ENCODE measurements at regions not wholly inside any gene's neighbourhood (a gene's known extent, or its start where the extent isn't known, plus 50 kb on each side); places are given as distances from the start of the nearest gene placed in this dataset.

DNA sequence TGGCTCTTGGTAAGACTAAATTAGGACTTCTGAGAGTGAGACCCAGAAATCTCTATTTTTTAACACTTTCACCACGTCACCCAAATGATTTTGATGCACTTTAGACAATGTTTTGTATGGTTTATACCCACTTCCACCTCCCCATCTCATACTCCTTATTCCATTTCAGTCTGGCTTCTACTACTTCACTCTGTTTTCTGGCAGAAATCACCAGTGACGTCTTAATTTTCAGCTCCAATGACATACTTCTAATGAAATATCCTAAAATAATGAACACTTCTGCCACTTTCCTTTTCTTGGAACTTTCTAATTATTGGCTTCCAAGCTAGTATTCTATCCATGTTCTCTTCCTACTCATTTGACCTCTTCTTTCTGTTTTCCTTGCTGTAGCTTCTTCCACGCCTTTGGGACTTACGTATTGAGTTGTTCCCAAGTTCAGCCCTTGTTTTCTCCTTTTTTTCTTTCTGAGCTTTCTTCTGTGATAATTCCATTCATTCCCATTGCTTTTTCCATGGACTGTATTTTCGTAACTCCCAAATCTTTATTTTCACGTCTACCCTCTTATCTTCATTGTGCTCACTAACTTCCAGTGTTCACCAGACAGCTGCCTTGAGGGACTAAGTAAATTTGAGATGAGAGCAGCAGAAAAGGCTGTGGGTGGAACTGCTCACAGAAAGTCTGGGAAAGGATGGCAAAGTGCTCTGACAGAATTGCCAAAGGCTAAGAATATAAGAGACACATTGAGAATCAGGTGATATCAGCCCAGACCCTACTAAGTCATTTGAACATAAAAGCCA lies 115.8 kb downstream of the CAPZA3 start:
- no peaks in the 10 kb centered on the region for H3K36me3 ChIP-seq (ENCODE audit: control insufficient read depth, insufficient read depth, low read length)
- dilution Hi-C loops (cut with HindIII; ENCODE audit: low sequenced_read_pairs, unreplicated experiment) (no loop called here), in situ Hi-C loops (cut with MboI; ENCODE audit: low sequenced_read_pairs) (no loop called here), intact Hi-C loops (cut with micrococcal nuclease) (no loop called here)
- DNase-seq (no peak), ATAC-seq (ENCODE audit: low read depth) (no peak)
- no peak overlapping the region for H2AFZ ChIP-seq (replicated peaks; ENCODE audit: low read length, poor library complexity)
- no TSS peak for BruUV-seq (replicated peaks)
- no peak for TF ChIP-seq RAD21 (IDR thresholded peaks at IDR 0.05; ENCODE audit: low read length)
- H3K14ac ChIP-seq (replicated peaks; ENCODE audit: low read depth, low read length), result no peak overlapping the region
- H3K4me1 ChIP-seq (ENCODE audit: control insufficient read depth, insufficient read depth, low read length), result peaks cover 3% of the 10 kb centered on the region
- H3K4me2 ChIP-seq (ENCODE audit: low read depth, low read length), result no peak overlapping the region
- no peaks in the 10 kb centered on the region for H3K9me1 ChIP-seq (ENCODE audit: insufficient read depth, low read length)
- H2AK9ac ChIP-seq (replicated peaks; ENCODE audit: low read depth, low read length, poor library complexity), result no peak overlapping the region
- no peak overlapping the region for H3K4ac ChIP-seq (ENCODE audit: low read depth, low read length)
- ChIA-PET POLR2A (ENCODE audit: unreplicated experiment) (no interaction called here), CTCF (no interaction called here)
- H3K79me1 ChIP-seq (ENCODE audit: low read depth in 1 of 2, low read length in 2 of 2), result no peaks in the 10 kb centered on the region
- H3K27ac ChIP-seq (ENCODE audit: insufficient read depth, low read length), result no peak overlapping the region
- no peaks in the 10 kb centered on the region for H4K20me1 ChIP-seq (ENCODE audit: insufficient read depth, low read length)
- H3K27me3 ChIP-seq (ENCODE audit: control insufficient read depth, insufficient read depth, low read length), result no peaks in the 10 kb centered on the region; the same call in 1 of the 2 replicates
- H4K91ac ChIP-seq (ENCODE audit: insufficient read depth, low read depth, low read length), result no peak overlapping the region
- H4K8ac ChIP-seq (ENCODE audit: low read depth in 2 of 2, low read length in 2 of 2), result no peak overlapping the region
- no peak overlapping the region for H3K56ac ChIP-seq (ENCODE audit: extremely low read depth, insufficient read depth, low read length)
- no peaks in the 10 kb centered on the region for H3K9me3 ChIP-seq (ENCODE audit: control insufficient read depth, insufficient read depth, low read length)
- no peak overlapping the region for H2AK5ac ChIP-seq (ENCODE audit: low read depth, low read length)
- no peak overlapping the region for H2BK120ac ChIP-seq (ENCODE audit: low read depth, low read length)
- no peak overlapping the region for H2BK15ac ChIP-seq (ENCODE audit: low read depth, low read length)
- no peak overlapping the region for H3K4me3 ChIP-seq (ENCODE audit: insufficient read depth, low read depth, low read length)
- no peak overlapping the region for H4K5ac ChIP-seq (ENCODE audit: low read depth, low read length)
- H3K23ac ChIP-seq (ENCODE audit: low read depth, low read length), result no peak overlapping the region
- no peak overlapping the region for H2BK20ac ChIP-seq (ENCODE audit: low read depth, low read length)
- no peak overlapping the region for H2BK5ac ChIP-seq (ENCODE audit: low read depth, low read length, poor library complexity, severe bottlenecking)
- WGBS, 2 experiments (ENCODE audit: extremely low coverage in 2 of 2, insufficient read length in 1 of 2), result 86% methylated on average over 1 of the region's 6 CpGs; no CpG with 5 or more reads in 1 of the 2 experiments
- no peak overlapping the region for H3K9ac ChIP-seq (ENCODE audit: low read depth, low read length)
- no peak overlapping the region for H3K18ac ChIP-seq (ENCODE audit: low read depth, low read length)

Data from IMR-90 (cell line).